Smooth muscle cell (in vitro differentiated cells): ENCODE measurements at regions not wholly inside any gene's neighbourhood (a gene's known extent, or its start where the extent isn't known, plus 50 kb on each side); places are given as distances from the start of the nearest gene placed in this dataset.
A peak's percentile ranks its signal among the peaks of the same experiment; 100 is the strongest.

ENCODE experiments used
- DNase-seq: peaks from one replicate; lab custom pipeline; 2025; ENCODE audit not compliant: unreplicated experiment; lab: John Stamatoyannopoulos, UW
- H2AFZ ChIP-seq: fragments of 200-600 bp; sonication (generic); 2 replicates; pipeline ENCODE4 v1.6.0; 2016; ENCODE audit warnings: antibody characterized with exemption, low read depth, mild to moderate bottlenecking
- H3F3A ChIP-seq: fragments of 200-600 bp; sonication (generic); 2 replicates; pipeline ENCODE4 v1.6.0; 2017; ENCODE audit warnings: antibody characterized with exemption, low read depth
- H3K27ac ChIP-seq: fragments of 200-600 bp; sonication (generic); 2 replicates; pipeline ENCODE4 v1.5.1; 2016; ENCODE audit warnings: low read depth, mild to moderate bottlenecking
- H3K27me3 ChIP-seq: fragments of 200-600 bp; sonication (generic); 2 replicates; pipeline ENCODE4 v1.6.1; 2016; ENCODE audit warnings: low read depth, mild to moderate bottlenecking
- H3K36me3 ChIP-seq: fragments of 200-600 bp; sonication (generic); 2 replicates; pipeline ENCODE4 v1.5.1; 2016; ENCODE audit warnings: low read depth
- H3K4me1 ChIP-seq: fragments of 200-600 bp; sonication (generic); 2 replicates; pipeline ENCODE4 v1.5.1; 2016; ENCODE audit warnings: low read depth
- H3K4me2 ChIP-seq: fragments of 200-600 bp; sonication (generic); 2 replicates; pipeline ENCODE4 v1.6.0; 2016; ENCODE audit warnings: mild to moderate bottlenecking
- H3K4me3 ChIP-seq: fragments of 200-600 bp; sonication (generic); 2 replicates; pipeline ENCODE4 v1.5.1; 2016; ENCODE audit warnings: mild to moderate bottlenecking
- H3K79me2 ChIP-seq: fragments of 200-600 bp; sonication (generic); 2 replicates; pipeline ENCODE4 v1.6.0; 2016; ENCODE audit warnings: low read depth, mild to moderate bottlenecking
- H3K9ac ChIP-seq: fragments of 200-600 bp; sonication (generic); 2 replicates; pipeline ENCODE4 v1.6.0; 2016; ENCODE audit warnings: low read depth
- H3K9me3 ChIP-seq: fragments of 200-600 bp; sonication (generic); replicated peaks from 2 replicates; pipeline ENCODE4 v1.5.1; 2016; ENCODE audit warnings: low read depth
- H4K20me1 ChIP-seq: fragments of 200-600 bp; sonication (generic); 2 replicates; pipeline ENCODE4 v1.6.0; 2016; ENCODE audit warnings: low read depth
- CTCF ChIP-seq: fragments of 200-600 bp; sonication (generic); IDR thresholded peaks from 2 replicates; pipeline ENCODE4 v1.5.1; 2017; ENCODE audit warnings: borderline replicate concordance, mild to moderate bottlenecking, antibody characterized with exemption; ENCODE audit not compliant: insufficient read depth, poor library complexity, severe bottlenecking
- WGBS: methylation state at CpG from one replicate; pipeline ENCODE4 v1.1.7; 2016; ENCODE audit warnings: low lambda C conversion rate; 5-methylcytosine and 5-hydroxymethylcytosine counted together

- Histone ChIP-seq H3K4me3 (no peak overlapping the region), H3K27ac (no peak overlapping the region), H3K79me2 (no peaks in the 10 kb centered on the region), H4K20me1 (no peaks in the 10 kb centered on the region), H3F3A (no peaks in the 10 kb centered on the region), H3K4me2 (no peak overlapping the region), H3K27me3 (no peaks in the 10 kb centered on the region), H3K4me1 (no peaks in the 10 kb centered on the region), H3K36me3 (no peaks in the 10 kb centered on the region), H3K9ac (no peak overlapping the region), H3K9me3 (no peaks in the 10 kb centered on the region), H2AFZ (no peak overlapping the region)
- 90% methylated on average over 5 of the region's 5 CpGs for WGBS
- TF ChIP-seq CTCF: no peak
- DNase-seq: no peak
Observed at GRCh38 chr7:16357474-16357873, 63.9 kb downstream of the CRPPA start.

- Histone ChIP-seq H3K36me3 (no peaks in the 10 kb centered on the region), H3K4me1 (no peaks in the 10 kb centered on the region), H3F3A (no peaks in the 10 kb centered on the region), H2AFZ (no peak overlapping the region), H3K4me2 (peak overlapping the region; percentile 38), H4K20me1 (no peaks in the 10 kb centered on the region), H3K27ac (peak overlapping the region; percentile 26), H3K4me3 (no peak overlapping the region), H3K9ac (no peak overlapping the region), H3K27me3 (no peaks in the 10 kb centered on the region), H3K79me2 (no peaks in the 10 kb centered on the region), H3K9me3 (no peaks in the 10 kb centered on the region)
- 34% methylated on average over 2 of the region's 2 CpGs for WGBS
- no peak for DNase-seq
- no peak for TF ChIP-seq CTCF
Observed at GRCh38 chr7:16356301-16356958, 64.9 kb downstream of the CRPPA start.

GRCh38 chr7:16354573-16354972 lies 66.8 kb downstream of the CRPPA start:
- no peaks in the 10 kb centered on the region for H3K36me3 ChIP-seq
- DNase-seq: no peak
- H3K27ac ChIP-seq: no peak overlapping the region
- no peaks in the 10 kb centered on the region for H3K4me1 ChIP-seq
- TF ChIP-seq CTCF: no peak
- no peak overlapping the region for H2AFZ ChIP-seq
- no peaks in the 10 kb centered on the region for H3K79me2 ChIP-seq
- no peak overlapping the region for H3K4me3 ChIP-seq
- H3K4me2 ChIP-seq: no peak overlapping the region
- no peaks in the 10 kb centered on the region for H4K20me1 ChIP-seq
- H3F3A ChIP-seq: no peaks in the 10 kb centered on the region
- WGBS: 77% methylated on average over 1 of the region's 1 CpG
- H3K27me3 ChIP-seq: no peaks in the 10 kb centered on the region
- no peak overlapping the region for H3K9ac ChIP-seq
- no peaks in the 10 kb centered on the region for H3K9me3 ChIP-seq

GRCh38 chr7:16353226-16353625 lies 68.1 kb downstream of the CRPPA start:
- no peaks in the 10 kb centered on the region for H4K20me1 ChIP-seq
- DNase-seq: no peak
- TF ChIP-seq CTCF: no peak
- H2AFZ ChIP-seq: no peak overlapping the region
- H3K36me3 ChIP-seq: no peaks in the 10 kb centered on the region
- H3K9ac ChIP-seq: no peak overlapping the region
- 72% methylated on average over 4 of the region's 4 CpGs for WGBS
- H3K27ac ChIP-seq: no peak overlapping the region
- no peaks in the 10 kb centered on the region for H3K27me3 ChIP-seq
- no peaks in the 10 kb centered on the region for H3K79me2 ChIP-seq
- H3K4me3 ChIP-seq: no peak overlapping the region
- H3K9me3 ChIP-seq: no peaks in the 10 kb centered on the region
- peaks cover 2% of the 10 kb centered on the region for H3K4me1 ChIP-seq
- no peak overlapping the region for H3K4me2 ChIP-seq
- H3F3A ChIP-seq: no peaks in the 10 kb centered on the region
